ENCODE measurements at regions not wholly inside any gene's neighbourhood (a gene's known extent, or its start where the extent isn't known, plus 50 kb on each side); places are given as distances from the start of the nearest gene placed in this dataset.

GRCh38 chr2:111662771-111663470, 221.1 kb downstream of the ANAPC1 start:
- no peak for TF ChIP-seq CTCF (conservative IDR thresholded peaks at IDR 0.05)
- no peak for TF ChIP-seq ZFX (IDR thresholded peaks at IDR 0.05)
